Epidermal melanocyte (primary cell): ENCODE measurements at regions not wholly inside any gene's neighbourhood (a gene's known extent, or its start where the extent isn't known, plus 50 kb on each side); places are given as distances from the start of the nearest gene placed in this dataset.

Experiments used
- DNase-seq: peaks from one replicate; pipeline ENCODE4 v3.0.0; 2011; ENCODE audit warnings: low spot score; ENCODE audit not compliant: insufficient read length

- DNase-seq, result no peak
These were observed 151.5 kb downstream of the INHBB start for GRCh38 chr2:120497261-120497977.

- no peak for DNase-seq
These were observed 152.2 kb downstream of the INHBB start for GRCh38 chr2:120498121-120498520.

DNA sequence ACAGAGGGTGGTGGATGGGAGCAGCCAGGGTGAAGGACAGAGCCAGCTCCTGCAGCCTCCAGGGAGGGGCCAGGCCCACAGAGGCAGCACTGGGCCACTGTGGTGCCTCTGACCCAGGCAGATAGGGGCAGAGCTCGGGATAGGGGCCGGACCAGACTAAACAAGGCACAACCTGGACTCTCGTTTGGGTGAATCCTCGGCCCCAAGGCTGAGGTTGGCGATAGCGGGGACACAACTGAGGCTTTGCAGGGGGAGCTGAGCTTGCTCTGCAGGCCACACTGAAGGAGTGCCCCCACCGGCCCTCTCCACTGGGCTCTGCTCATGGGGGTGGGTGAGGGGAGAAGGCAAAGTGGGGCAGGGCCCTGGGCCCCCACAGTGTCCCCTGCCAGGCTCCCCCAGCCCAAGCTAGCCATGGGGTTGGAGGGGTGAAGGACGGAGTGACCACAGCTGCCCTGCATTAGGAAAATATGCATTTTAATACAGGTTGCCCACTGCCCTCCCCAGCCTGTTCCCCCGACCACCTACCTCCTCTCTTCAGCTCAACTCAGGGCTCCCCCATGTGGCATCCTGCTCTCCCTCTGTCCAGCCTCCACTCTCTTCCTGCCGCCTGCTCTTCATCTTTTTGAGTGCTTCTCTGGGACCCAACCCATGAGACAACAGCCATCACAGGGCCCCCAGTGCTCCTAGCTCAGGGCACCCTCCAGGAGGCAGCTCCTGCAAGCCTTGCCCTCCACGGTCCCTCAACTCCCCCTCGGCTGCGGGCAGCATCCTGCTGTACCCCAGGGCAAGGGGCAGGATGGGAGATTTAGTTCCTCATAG, 152.8 kb downstream of the INHBB start:
- DNase-seq, result no peak

DNA sequence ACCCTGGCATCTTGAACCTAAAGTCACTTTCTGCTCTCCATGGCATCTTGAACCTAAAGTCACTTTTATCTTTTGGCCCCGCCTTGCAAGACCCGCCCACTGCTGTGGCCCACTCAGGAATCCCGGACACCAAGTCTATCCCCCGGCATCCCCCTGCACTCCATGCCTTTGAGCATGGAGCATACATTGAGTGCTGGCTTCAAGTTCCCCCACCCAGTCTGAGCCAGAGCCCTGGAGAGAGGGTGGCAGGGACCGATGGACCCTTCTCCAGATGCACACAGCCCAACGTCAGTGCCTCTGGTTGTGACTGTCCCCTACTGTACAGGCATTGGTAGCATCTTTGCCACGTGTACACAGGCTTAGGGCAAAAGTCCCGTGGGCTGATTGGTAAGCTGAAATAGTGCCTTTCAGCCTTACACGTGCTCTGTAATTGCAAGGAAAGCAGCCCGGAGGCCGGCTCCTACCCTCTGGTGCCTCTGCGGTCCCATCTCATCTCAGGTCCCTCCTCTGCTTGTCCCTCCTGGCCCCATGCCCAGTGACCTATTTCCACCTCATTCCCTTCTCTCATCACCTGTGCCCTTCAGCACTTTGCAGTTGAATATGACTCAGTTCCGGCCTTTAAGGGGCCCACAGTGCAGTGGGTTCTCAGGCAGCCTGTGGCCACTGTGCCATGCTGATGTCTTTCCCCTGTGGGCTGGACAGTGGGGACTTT, 154.0 kb downstream of the INHBB start:
- no peak for DNase-seq

- no peak for DNase-seq
These were observed 155.7 kb downstream of the INHBB start for GRCh38 chr2:120501591-120501990.

DNA sequence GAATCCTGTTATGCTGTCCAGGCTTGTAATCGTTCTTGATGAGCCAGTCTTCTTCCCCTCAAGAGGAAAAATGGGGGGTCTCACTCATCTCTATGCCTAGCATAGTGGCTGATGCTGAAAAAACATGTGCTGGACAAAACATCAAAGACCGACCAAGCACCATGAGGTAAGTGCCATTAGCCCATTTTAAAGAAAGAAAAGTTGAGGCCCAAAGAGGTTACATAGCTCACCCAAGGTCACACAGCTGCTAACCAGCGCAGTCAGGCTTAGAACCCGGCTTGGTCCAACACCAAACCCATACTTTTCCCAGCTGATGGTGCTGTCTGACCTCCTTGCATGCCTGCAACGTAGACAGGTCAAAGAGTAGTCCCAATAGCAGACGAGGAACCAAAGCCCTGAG, 156.4 kb downstream of the INHBB start:
- no peak for DNase-seq

DNA sequence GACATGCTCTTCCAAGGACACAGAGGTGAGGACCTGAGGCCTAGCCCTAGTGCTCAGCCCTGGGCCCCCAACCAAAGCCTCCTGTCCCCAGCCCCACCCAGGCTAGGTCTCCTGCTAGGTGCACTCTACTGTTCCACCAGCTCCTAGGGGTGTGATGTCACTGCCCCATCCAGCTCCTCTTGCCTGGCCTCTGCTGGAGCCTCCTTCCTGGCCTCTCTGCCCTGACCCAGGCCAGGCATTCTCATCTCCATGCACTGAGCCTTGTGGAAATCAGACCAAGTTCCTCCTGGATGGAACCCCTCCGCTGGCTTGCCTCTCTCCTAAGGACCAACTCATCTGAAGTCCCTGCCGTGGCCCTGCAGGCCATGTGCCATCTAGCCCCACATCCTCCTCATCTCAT, 156.8 kb downstream of the INHBB start:
- no peak for DNase-seq

DNA sequence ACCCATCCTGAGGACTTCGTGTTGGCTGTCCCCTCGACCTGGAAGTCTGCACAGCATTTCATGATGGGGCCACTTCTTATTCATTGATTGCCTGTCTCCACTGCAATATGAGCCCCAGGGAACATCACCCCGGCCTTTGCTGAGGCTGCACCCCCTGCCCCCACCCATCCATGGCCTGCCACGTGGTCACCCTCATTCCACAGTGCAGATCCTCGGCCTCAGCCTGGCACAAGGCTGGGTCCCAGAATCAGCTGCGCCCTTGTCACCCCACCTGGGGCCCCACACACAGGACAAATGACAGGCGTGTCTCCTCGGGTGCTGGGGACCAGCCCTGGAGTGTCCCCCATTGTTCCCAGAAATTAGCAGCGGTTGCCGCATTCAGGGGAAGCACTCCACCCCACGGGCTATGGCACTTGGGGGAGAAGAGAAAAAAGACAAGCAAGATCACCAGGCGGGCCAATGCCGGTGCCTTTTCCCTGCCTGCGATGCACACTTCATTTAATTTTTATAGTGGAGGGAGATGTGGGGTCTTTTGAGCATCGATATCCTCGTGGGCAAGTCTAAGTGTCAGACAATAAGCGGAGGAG, 157.4 kb downstream of the INHBB start:
- no peak for DNase-seq

- no peak for DNase-seq
These were observed 158.0 kb downstream of the INHBB start for GRCh38 chr2:120503793-120504571.

- no peak for DNase-seq
These were observed 159.2 kb downstream of the INHBB start for GRCh38 chr2:120504936-120505705.

DNA sequence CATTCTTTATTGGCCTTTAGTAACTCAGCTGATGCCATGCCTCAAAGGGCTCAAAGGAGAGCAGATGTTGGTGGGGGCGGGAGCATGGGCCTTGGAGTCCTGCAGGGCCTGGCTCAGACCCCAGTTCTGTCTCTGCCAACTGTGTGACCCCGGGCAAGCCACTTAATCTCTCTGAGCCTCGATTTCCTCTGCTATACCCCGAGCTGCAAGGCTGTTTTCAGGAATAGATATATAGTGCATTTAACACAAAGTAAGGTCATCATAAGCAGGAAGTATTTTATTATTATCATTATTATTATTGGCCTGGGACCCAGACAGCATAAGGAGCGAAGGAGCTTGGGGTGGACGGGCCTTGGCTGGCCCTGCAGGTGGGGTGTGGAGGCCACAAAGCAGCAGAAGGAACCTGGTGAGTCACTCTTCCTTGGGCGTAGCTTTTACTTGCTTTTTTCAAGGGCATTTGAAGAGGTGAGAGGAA, 162.7 kb downstream of the INHBB start:
- DNase-seq, result no peak

DNA sequence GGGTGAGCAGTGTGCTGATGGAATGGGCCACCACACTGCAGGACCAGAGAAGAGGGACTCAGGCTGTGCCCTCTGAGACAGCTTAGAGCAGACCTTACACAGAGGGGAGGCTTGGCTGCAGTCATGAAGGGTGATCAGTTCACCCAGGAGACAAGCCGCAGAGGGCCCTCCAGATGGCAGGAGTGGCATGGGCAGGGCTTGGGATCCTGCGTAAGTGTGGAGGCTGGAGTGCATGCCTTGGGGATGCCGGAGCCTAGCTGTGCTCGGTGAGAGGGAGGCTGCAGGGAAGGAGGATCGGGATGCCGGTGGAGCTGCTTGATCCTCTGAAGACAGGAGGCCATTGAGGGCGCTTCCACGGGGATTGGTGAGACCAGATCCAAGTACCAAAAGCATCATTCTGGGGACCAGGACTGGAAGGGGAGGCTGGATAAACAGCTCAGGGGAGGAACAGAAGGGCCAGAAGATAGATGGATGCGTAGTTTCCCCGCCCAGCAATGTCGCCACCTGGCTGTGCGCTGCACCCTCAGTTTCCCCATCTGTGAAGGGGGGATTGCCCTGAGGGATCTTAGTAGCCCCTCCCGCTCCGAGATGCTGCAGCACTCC, 163.4 kb downstream of the INHBB start:
- no peak for DNase-seq

GRCh38 chr2:120509991-120510735, 164.2 kb downstream of the INHBB start:
- no peak for DNase-seq

DNA sequence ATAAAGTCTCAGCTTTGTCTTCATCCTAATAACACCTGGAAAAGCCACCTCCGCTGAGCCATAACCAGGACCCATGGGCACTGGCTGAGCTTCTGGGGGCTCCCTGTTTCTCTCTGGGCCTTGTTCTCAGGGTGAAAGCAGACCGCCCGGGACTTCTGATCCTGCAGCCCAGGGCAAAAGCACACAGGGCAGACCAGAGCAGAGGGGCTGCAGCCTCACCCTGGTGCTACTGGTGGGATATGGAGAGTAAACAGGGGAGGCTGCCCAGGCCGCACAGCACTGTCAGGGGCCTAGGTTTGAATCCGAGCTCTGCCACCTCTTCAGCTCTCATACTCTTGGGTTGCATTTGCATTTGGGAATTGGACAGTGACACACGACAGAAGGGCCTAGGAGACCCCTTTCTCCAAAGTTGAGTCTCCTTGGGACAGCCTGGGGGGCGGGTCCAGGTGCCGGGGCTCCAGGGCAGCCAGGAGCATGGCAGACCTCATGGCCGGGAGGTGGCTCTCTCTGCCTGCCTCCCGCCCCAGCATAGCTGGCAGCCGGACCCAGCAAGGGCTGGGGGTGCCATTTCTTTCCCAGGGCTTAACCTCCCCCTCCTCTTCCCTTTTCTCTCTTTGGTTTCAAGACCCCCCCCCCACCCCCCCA, 164.9 kb downstream of the INHBB start:
- DNase-seq, result no peak

DNA sequence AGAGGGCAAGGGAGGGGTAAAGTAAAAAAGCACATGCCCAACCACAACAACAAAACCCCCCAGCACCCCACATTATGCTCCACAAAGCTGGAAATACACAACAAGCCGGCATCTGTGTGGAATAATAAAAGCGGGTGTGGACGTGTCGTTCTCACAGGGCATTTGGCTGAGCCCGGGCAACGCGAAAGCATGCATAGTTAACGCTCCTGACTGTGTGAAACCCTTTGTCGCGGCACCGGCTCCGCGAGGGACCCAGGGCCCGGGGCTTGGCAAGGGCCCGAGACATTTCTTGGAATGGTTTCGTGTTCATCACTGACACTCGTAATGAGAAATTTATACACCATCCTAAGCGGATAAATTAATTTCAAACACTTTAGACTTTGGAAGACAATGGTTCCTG, 165.6 kb downstream of the INHBB start:
- DNase-seq, result no peak

DNA sequence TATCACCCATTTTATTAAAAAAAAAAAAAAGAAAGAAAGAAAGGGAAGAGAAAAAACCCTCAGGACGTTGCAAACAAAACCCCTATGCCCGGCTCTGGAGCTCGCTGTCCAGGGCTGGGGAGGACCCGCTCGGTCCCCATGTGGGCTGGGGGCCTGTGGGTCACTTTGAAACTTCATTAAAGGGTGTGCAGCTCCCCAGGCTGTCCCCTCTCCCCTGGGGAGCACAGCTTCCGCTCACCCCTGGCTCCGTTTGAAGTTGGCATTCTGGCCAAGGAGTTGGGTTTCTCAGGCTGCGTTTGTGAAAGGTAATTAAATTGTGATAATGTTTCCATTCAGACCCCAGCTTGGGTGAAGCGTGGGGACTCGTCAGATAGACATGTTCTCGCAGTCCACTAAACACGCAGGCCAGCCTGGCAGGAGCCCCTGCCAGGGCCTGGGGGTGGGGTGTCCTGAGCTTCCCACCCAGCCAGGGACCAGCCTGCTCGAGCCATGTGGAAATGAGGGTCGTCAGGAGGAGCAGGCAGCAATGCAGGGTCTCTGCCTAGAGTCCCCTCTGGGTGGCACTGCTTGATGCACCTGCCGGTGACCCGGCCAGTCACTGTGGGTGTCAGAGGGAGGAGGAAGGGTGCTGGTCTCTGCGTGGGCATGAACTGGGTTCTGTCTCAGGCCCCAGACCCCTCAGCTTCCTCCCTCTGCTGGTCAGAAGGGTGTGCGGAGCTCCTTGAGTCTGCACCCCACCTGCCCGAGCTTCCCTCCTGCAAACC, 166.2 kb downstream of the INHBB start:
- DNase-seq, result no peak

GRCh38 chr2:120513776-120514357, 167.9 kb downstream of the INHBB start:
- no peak for DNase-seq
